Stimulated activated CD4-positive, alpha-beta T cell treated with anti-CD3 and anti-CD28 coated beads, Interleukin-12 subunit alpha, Interleukin-12 subunit beta, amount 100 ng/mL, for 48 hours (primary cell): ENCODE measurements at regions not wholly inside any gene's neighbourhood (a gene's known extent, or its start where the extent isn't known, plus 50 kb on each side); places are given as distances from the start of the nearest gene placed in this dataset.

Source experiments
- DNase-seq, 3 donors: peaks; one replicate each; pipeline ENCODE4 v3.0.0-alpha.2; 2020; ENCODE audit warnings: low read depth in 2 of 3, low spot score in 1 of 3

- no peak for DNase-seq
These were observed 137.0 kb downstream of the PLPP3 start for GRCh38 chr1:56442290-56442877.

DNA sequence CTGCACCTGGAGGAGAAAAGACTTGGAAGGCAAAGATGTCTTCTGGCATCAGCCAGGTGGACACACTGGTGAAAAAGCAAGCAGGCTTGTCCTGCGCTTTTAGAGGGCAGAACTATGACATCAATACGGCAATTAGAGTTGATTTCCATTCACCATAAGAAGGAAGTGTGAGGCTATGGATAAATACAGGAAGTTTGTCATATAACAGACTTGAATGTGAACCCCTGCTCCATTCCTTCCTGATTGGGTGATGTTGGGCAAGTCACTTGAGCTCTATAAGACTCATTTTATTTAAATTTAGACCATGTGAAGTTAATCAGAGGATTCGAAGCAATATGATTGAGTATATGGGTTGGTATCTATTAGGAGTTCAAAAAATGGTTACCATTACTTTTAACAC is 137.8 kb downstream of the PLPP3 start:
- DNase-seq: no peak

- DNase-seq: no peak
These were observed 139.6 kb downstream of the PLPP3 start for GRCh38 chr1:56439610-56440264.

GRCh38 chr1:56438901-56439551 is 140.3 kb downstream of the PLPP3 start:
- DNase-seq: no peak

GRCh38 chr1:56437959-56438358 is 141.4 kb downstream of the PLPP3 start:
- no peak for DNase-seq

- DNase-seq: no peak
These were observed 142.4 kb downstream of the PLPP3 start for GRCh38 chr1:56436912-56437417.

DNA sequence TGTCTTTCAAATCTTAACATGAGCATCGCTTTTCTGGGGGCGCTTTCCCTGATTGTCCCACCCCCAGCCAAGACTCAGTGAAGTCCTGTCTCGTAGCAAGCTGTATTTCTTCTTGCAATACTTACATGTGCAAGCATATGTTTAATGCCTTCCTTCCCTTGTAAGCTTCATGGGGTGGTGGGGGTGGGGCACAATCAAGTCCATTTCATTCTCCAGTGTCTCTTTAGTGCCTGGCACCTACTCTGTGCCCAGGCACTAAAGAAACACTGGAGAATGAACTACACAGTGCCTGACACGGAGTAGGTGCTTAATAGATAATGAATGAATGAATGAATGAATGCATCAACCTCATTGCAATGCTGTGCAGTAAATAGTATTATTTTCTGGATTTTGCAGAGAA is 143.1 kb downstream of the PLPP3 start:
- no peak for DNase-seq

DNA sequence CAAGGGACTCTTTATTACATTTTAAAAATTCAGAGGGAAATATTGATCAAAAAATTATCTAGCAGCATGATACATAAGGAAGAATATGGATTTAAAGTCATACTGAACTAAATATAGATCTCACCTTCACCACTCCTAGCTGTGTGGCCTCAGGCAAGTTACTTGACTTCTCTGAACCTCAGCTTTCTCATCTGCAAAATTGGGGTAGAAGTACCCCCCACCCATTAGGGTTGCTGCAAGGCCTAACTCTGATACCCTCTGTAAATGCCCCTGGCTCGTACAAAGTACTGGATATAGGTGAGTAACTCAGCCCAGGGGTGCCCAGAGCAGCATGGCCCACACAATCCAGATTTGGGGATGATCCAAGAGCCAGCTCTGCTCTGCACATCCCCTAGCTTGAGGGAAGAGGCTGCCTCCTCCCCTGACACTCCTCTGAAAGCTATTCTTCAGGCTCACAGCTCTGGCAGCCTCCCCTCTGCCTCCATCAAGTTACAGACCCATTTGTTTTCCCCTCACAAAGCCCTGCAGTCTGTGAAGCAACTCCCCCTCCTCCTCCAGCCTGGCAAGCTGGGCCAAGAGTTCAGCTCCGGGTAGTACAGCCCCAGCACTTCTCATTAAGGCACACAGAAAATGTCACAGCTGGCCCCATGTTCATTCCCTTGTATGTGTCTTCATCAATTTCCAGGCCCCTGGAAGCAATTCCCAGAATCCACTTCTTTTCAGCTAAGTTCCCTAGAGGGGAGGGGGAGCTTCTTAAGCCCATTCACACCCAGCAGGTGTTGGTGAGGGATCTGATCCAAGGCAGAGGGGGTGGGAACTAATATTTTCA is 143.7 kb downstream of the PLPP3 start:
- no peak for DNase-seq

DNA sequence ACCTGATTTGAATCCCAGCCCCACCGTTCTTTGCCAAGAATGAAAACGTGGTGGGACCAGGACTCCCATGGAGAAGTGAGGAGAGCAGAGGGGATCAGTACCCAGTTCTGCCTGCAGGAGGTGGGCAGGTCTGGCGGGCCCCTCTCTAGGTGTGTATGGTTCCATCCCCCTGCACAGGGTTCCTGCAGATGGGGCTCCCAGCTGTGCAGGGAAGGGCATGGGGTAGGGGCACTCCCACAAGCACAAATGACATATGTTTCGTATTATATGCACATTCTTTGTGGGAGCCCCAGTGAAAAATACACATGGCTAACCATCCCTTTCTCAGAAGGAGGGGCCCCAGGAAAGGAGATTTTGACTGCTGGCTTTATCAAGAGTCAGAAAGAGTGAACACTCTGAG is 144.6 kb downstream of the PLPP3 start:
- no peak for DNase-seq

DNA sequence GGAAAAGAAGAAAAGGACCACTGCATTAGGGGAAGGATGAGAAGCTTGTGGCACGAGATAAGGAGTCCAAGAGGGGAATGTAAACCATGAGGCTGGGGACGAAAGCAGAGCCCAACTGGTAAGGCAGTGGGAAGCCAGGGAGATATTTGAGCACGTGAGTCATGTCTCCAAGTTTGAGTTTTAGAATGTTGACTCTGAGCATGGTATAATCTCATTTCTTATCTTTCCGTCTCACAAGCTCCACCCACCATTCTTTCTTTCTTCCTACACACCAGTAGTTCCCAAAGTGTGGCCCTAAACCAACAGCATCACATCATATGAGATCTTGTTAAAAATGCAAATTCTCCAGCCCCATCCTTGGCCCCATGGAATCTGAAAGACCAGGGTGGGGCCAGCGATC is 145.3 kb downstream of the PLPP3 start:
- DNase-seq: no peak

DNA sequence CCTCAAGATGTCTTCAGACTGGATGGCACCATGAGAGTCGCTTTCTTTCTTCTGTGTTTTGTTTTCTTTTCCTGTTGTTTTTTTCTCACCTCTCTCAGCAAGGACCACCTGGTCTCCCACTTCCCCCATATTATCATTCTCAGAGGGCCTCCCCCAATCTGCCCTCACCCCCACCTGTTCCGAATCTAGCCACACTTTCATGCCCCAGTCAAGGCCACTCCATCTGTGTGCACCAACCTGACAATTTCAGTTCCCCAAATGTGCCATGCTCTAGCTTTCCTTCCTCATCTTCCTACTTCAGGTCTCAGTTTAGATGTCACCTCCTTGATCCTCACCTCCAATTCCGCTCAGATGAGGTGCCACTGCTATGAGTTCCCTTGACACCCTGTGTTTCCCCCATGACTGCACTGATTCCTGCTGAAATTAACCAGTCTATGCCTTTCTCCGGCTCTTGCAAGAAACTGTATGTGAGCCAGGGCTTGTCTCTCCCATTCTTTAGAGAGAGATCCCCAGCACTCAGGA is 146.2 kb downstream of the PLPP3 start:
- no peak for DNase-seq

- no peak for DNase-seq
These were observed 147.0 kb downstream of the PLPP3 start for GRCh38 chr1:56432166-56432971.

GRCh38 chr1:56430141-56430839 is 149.1 kb downstream of the PLPP3 start:
- DNase-seq: no peak

DNA sequence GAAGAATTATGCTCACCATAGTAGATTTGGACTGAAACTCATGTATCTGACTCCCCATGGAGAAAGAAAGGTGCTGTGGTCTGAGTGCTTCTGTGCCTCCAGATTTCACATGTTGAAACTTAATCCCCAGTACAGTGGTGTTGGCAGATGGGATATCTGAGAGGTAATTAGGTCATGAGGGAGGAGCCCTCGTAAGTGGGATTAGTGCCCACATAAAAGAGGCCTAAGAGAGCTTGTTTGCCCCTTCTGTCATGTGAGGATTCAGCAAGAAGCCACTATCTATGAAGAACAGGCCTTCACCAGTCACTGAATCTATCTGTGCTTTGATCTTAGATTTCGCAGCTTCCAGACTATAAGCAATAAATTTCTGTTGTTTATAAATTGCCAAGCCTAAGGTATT is 150.1 kb downstream of the PLPP3 start:
- no peak for DNase-seq

DNA sequence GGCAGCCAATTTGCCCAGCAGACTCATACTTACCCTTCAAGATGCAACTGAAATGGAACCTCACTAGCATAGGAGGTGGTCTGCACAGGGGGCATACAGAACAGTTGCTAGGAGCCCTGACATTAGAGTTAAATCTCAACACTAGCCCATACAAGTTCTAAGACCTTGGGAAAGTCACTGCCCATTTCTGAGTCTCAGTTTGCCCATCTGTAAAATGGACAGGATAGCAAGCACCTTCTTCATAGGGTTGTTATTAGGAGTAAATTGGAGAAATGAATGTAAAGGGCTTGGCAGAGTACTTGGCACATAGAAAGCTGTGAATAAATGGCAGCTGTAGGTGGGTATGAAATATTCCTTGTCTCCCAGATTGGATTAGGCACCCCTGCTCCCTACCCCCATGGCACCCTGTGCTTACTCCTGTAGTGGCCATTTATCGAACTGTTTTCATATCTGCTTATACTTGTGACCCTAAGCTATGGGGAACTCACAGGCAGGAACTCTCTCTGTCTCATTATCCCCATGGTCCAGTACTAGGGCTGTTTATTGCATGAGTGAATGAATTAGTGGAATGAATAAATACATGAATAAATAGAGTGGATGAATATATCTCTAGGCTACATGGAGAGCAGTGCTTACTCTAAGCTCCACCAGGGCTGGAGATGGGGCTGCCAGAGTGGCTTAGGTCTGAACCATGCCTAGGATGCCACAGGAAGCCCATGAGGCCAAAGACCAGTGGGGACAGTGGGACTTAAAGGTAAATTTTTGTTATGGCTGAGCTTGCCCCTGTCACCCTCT is 152.6 kb downstream of the PLPP3 start:
- no peak for DNase-seq

DNA sequence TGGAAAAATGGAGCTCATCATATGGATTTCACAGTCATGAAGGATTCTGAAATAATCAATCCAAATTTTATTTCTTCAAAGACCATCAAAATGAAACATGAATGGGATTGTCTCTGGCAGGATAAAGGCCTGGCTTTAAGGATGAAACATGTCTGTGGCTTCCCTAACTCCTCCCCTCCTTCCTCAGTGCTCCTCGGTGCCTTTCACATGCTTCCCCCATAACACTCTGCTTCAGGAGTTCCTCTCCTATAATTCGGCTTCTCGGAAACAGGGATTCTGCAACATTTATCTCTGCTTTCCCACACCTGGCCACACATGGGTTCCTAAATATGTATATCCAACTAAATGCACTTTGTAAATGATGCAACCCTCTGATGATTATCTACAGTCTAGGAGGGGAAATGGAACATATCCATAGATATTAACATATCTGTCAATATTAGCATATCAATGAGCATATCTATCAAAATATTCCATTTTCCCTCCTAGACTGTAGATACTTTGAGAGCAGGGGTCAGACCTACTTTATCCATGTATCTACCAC is 153.8 kb downstream of the PLPP3 start:
- DNase-seq: no peak

DNA sequence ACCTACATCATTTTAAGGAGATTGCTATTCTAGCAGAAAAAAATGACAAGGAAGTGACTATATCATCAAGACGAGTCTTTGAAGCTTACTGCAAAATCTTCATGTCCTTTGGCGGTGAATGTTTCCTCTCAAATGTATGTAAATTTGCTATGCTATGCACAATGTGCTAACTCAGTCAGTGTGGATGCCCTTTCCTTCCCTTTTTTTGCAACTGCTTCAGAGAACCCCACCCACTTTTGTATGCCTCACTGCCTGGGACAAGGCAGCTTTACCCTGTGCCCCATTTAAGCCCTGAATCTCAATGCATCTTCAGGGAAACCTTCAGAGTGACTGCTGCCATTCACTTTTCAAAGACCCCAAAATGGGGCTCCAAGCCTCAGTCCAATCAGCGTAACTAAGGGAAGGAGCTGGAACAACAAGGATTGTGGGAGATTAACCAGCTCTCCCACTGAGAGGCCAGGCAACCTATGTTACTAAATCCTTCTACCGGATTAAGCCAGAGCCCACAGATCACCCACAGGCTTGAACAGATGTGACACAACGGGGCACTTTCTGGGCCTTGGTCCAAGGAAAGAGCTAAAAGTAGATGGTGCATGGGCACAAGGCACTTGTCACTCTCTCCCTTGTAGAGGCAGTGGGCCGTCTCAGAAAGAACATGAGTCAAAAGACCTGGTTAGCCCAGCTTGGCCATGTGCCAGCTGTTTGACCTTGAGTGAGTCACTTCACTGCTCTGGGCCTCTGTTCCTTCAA is 154.4 kb downstream of the PLPP3 start:
- no peak for DNase-seq

DNA sequence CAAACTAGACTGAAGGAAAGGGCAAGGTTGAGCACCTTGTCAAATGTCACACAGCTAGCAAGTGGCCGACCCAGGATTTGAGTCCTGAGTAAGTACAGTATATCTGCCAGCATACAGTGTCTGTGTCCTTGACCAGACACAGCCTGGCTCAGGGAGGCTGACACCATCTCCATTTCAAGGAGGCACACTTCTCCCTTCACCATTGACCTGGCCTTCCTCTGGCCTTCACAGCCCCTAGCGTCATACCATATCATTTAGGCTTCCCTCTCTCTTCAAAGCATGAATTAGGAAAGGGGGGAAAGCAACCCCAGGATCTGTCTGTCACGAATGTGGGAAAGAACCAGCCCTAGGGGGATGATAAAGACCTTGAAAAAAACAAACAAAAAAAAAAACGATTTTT is 155.6 kb downstream of the PLPP3 start:
- no peak for DNase-seq
